Panc1 (cell line): ENCODE measurements at regions not wholly inside any gene's neighbourhood (a gene's known extent, or its start where the extent isn't known, plus 50 kb on each side); places are given as distances from the start of the nearest gene placed in this dataset.
A peak's percentile ranks its signal among the peaks of the same experiment; 100 is the strongest.
"Not testable (repeated sequence)": the region's sequence is repeated elsewhere in the genome, so short reads cannot be mapped to it uniquely, and the experiment has no call there.

Experiments
- CTCF ChIP-seq: fragments of 450-650 bp; IDR thresholded peaks from 2 replicates; pipeline ENCODE4 v1.5.1; 2017; ENCODE audit warnings: mild to moderate bottlenecking
- POLR2AphosphoS5 ChIP-seq: IDR thresholded peaks from 2 replicates; pipeline ENCODE4 v1.6.1; 2012; ENCODE audit warnings: mild to moderate bottlenecking, low read depth, low read length, moderate library complexity
- SIN3A ChIP-seq: IDR thresholded peaks from 2 replicates; pipeline ENCODE4 v1.6.1; 2012; ENCODE audit warnings: low read depth, mild to moderate bottlenecking, low read length, moderate library complexity, borderline replicate concordance; ENCODE audit not compliant: insufficient read depth
- TCF7L2 ChIP-seq: IDR thresholded peaks from 2 replicates; pipeline ENCODE4 v1.6.1; 2011; ENCODE audit warnings: mild to moderate bottlenecking, low read depth, low read length, inconsistent platforms

DNA sequence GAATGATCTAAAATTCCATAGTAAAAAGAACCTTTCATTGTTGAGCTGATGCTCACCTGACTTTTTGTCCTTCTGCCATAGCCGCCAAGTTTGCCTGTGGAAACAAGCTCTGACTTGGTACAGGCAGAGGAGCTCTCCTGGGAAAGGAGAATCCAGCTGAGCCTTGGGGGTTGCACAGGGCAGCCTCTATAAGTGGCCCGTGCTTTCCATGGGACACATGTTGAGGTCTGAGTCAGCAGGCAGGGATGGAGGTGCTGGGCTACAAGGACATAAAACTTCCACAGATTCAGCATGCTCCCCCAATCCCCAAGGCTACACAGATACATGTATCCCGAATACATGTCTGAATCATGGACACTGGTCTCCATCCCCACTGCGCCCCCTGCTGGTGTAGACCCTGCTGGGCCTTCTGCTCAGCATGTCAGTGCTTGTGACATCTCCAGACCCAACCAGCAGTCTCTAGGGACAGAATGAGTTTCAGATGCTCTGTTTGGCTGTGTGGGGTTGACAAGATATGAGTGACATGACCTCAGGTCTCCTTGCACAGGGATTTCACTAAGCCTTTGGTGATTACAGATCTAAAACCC lies 551.7 kb downstream of the RPIA start:
- TF ChIP-seq TCF7L2, POLR2AphosphoS5, SIN3A: not testable (repeated sequence)
- peak; percentile 59 for TF ChIP-seq CTCF
